HG02678 (cell line): ENCODE measurements at regions not wholly inside any gene's neighbourhood (a gene's known extent, or its start where the extent isn't known, plus 50 kb on each side); places are given as distances from the start of the nearest gene placed in this dataset.

Source experiments
- ATAC-seq: cut with Tn5 transposase; IDR thresholded peaks from one replicate; pipeline ENCODE4 v1.9.1; 2021; ENCODE audit warnings: mild to moderate bottlenecking, moderate library complexity; ENCODE audit not compliant: unreplicated experiment

DNA sequence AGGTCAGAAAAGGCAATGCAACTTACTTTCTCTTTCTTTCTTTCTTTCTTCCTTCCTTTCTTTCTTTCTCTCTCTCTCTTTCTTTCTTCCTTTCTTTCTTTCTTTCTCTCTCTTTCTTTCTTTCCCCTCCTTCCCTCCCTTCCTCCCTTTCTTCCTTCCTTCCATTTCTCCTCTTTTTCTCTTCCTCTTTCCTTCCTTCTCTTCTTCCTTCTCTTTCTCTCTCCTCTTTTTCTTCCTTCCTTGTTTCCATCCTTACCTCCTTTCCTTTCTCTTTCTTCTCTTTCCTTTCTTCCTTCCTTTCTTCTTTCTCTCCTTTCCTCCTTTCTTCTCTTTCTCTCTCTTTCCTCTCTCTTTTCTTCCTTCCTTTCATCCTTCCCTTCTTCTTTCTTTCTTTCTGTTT is 819.8 kb upstream of the SOX9 start:
- ATAC-seq, result no peak

DNA sequence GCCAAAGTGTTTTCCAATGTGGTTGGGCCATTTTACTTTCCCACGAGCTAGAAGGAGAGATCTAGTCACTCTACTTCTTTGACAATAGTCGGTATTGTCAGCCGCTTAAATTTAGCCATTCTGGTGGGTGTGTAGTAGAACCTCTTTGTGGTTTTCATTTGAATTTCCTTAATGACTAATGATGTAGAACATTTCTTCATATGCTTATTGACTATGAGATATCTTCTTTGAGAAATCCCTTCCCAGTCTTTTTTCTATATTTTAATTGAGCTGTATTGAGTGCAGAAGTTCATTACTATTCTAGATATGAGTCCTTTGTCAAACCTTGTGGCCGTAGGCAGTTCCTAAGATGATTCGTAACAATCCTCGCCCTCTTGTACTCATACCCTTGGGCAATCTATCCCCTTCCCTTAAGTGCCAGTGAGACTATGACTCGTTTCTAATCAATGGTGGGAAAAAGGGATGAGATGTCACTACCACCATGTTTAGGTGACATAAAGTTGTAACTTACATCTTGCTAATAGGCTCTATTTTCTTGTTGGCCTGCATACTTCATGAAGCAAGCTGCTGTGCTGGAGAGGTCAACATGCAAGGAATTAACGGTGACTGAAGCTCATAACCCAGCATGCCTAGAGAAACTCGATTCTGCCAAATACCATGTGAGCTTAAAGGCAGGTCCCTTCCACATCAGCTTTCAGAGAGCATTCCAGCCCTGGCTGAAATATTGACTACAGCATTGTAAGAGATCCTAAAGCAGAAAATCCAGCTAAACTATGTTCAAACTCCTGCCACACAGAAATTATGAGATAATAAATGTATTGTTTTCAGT is 817.9 kb upstream of the SOX9 start:
- ATAC-seq, result no peak

DNA sequence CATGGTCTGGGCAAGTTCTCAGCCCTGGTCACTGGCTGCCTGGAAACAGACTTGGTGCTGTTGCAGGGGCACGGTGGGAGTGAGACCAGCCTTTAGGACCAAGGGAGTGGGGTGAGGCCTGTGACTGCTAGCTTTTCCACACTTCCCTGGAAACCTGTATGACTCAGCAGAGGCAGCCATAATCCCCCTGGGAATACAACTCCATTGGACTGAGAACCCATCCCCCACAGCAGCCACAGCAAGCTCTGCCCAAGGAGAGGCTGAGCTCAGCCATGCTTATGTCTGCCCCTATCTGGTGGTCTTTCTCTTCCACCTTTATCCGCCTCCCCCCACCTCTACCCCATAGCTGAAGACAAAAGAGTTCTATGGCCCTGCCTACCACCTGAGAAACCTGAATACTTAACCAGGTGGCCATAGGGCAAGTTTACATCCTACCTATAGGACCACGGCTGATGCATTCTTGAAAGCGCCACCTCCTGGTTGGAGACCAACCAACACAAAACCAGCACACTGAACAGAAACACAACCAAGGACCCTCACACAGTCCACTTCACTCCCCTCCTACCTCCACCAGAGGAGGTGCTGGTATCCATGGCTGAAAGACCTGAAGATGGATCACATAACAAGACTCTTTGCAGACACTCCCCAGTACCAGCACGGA is 816.2 kb upstream of the SOX9 start:
- no peak for ATAC-seq

DNA sequence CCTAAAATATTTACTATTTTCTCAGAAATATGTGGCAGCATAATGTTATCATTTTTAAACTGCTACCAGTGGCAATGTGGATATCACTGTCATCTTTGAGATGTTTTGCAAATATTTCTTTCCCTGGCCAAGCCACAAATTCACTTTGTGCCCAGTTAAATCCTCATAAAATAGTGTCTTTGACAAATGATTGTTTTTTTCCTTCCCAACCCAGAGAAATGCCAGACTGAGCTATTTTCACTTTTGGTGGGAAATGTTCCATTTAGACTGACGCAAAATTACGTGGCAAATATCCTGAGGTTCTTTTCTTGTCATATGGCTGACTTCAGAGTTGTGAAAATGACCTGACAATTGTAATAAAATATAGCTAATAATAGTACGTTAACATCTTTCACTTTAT is 807.0 kb upstream of the SOX9 start:
- no peak for ATAC-seq

DNA sequence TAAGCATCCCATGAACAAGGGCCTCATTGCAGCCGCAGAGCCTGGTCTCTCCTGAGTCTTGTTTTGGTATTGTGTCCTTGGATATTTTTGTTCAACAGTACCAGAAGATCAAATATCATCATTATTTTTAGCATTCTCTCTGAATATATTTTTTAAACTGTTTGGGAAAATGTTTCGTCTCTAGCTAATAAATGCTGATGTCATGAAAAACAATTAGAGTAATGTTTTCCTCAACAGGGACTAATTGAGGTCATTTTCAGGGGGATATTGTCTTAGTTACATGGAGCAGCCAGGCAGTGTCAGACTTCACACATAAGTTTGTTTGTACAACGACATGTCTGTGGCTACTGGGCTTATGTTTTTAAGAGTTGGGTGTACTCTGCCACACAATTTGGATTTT is 805.3 kb upstream of the SOX9 start:
- ATAC-seq, result no peak

DNA sequence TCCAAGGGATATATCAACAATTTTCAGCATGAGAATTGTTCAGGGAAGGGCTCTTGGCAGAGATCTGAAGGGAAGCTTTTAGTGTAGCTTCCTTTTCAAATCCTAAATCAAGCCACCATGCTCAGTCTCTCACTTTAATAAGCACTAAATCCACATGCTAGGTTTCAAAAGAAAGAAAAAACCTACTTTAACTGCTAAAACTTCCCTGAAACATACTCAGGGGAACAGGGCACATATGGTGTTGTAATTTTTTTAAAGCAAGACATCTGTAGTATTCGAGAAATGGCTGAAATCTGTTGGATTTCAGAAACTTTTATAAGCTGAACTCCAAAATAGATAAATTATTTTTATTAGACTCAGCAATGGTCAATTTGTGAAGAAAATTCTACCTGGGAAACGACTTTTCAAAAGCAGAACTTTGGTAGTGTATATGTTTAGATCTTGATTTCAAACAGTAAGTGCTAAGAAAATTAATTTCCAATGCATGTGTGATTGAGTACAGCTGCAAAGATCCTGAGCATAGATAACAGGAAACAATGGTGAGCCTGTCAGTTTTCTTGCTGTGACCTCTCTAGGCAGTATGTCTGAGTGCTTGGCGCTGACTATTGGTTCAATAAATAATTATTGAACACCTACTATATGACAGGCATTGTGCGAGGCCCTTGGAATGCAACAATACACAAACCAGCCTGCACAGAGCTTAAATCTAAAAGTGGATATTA is 804.5 kb upstream of the SOX9 start:
- no peak for ATAC-seq

DNA sequence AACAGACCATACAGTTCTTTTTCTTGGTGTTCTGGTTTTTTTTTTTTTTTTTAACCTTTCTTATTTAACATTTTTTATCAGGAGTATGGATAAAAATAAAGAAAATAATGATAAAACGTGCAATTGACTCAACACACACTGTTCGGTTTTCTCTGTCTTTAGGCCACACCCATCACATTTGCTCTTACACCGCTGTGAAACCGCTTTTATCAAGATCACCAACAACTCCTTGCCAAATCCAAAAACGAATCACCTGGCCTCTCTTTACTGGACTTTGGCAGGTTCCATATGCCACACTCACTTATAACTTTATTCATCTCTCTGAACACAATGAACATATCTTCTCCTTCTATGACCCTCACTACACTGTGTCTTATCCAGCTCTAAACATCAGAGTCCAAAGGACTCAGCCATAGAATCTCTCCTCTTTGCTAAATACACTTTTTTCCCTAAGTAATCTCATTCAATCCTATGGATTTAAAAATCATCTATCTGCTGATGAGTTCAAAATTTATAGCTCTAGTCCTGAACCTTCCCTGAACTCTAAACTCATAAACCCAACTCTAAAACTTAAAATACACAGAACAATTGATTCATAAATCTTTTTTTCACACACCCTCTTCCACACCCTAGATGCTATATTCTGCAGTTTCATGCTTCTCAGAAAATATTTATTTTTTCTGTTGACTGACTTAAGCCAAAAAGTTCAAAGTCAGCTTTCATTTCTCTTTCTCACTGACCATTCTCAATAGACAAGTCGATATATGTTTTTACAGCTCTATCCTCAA is 800.6 kb upstream of the SOX9 start:
- ATAC-seq, result no peak

DNA sequence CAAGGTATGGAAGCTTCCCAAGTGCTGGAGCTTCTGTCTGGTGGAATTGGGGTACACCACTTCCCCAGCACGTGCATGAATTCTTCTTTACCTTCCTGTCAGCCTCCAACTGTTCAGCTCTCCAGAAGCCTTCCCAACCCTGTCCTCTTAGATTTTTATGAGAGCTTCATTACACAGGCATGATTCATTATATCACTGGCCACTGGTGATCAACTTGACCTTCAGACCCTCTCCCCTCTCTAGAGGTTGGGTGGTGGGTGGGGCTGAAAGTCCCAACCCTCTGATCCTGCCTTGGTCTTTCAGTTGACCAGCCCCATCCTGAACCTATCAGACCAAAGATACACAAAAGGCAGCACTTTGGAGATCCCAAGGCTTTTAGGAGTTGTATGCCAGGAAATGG is 795.7 kb upstream of the SOX9 start:
- no peak for ATAC-seq

DNA sequence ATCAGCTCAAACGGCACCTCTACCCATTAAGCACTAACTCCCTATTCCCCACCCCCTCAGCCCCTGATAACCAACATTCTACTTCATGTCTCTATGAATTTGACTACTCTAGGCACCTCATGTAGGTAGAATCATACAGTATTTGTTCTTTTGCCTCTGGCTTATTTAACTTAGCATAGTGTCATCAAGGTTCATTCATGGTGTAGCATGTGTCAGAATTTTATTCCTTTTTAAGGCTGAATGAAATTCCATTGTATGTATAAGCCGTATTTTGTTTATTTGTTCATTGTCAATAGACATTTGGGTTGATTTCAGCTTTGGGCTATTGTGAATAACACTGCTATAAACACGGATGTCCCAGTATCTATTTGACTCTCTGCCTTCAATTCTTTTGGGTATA is 794.9 kb upstream of the SOX9 start:
- no peak for ATAC-seq

DNA sequence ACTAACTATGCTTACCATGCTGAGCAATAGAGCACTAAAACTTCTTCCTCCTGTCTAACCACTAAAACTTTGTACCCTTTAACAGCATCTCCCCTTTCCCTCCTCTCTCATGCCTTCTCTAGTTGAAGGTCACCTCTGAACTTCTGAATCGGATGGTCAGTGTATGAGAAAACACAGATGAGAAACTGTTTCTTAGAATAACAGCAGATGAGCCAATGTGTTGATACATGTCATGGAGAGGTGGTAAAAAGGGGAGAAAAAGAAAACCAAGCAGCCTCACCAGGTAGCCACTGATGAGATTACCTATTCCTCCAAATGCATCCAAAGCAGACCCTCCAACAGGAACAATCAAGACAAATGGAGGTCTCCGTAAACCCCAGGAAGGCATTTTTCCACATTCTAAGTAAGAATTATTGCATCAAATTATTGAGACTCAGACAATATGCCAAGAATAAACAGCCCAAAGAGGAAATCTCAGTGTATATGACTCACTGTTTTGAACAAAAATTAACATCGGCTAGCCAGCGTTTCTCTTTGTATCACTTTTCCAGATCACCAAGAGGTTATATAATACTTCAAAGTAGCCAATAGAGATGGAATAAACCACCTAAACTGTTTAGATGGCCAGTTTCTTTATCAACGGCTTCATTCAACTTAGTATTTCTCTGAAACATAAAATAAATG is 793.3 kb upstream of the SOX9 start:
- no peak for ATAC-seq

DNA sequence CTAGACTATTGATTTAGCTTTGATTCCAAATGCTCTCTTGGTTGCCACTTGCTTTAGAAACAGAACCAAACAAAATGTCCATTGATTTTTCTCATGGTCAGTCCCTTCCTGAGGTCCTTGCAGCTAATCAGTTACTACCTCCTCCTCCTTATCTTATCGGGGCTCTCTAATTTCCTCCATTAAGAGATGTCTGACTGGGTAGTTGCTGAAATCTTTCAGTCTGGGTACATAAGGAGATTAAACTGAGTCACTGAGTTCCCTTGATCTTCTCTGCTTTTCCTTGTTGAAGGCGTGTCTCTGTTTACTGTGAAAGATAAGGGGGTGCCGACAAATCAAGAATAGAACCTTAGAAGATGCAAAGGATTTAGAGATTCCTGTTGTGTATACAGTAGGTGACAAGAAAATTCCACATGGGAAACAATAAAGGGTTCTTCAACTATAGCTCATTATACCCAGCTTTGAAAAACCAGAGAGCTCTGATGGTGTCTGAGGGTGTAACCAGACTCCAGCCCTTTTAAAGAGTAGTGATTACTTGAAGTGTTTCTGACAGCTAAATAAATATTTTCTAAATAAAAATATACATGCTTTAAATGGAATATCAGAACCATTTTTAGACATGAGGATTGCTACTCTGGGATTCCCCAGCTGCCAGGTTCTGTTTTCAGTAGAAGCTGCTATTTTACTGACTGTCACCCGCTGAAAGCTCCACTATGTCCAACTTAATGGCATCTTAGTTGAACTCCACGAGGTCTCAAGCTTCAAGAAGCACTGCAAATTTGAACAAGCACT is 791.3 kb upstream of the SOX9 start:
- no peak for ATAC-seq

DNA sequence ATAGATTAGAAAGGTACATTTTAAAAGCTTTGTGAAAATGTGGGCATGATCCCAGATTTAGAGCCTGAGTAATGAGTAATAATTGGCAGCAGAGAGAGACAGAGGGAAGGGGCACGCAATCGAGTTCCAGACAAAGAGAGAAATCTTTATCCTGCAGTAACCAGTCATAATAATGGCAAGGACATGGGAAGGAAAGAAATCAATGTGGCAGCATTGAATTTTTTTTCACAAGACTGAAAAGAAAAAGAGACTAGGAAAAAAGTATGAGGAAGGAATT is 790.8 kb upstream of the SOX9 start:
- no peak for ATAC-seq

DNA sequence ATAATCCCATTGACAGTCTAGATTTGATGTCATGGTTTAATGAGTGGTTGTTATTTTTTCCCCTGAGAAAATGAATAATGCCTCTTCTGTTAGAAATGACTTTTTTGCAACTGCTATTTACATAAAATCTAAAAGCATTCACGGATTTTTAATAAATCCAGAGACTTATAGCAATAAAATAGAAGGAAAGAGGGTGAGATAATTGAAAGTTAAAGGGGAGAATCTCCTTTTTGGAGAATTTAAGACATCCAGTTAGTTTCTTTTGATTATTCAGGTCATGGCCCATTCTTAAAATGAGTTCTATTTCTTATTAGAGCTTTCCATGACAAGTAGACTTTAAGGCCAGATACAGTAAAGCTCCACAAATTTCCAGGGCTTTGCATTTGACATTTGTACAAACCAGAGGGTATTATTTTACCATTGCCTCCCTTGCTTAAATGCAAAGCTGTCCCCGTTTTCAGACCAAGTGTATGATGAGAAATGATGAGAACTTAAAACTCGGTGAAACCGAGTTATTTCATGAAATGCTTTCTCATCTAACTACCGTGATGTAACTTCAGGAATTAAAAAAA is 789.0 kb upstream of the SOX9 start:
- ATAC-seq, result no peak

DNA sequence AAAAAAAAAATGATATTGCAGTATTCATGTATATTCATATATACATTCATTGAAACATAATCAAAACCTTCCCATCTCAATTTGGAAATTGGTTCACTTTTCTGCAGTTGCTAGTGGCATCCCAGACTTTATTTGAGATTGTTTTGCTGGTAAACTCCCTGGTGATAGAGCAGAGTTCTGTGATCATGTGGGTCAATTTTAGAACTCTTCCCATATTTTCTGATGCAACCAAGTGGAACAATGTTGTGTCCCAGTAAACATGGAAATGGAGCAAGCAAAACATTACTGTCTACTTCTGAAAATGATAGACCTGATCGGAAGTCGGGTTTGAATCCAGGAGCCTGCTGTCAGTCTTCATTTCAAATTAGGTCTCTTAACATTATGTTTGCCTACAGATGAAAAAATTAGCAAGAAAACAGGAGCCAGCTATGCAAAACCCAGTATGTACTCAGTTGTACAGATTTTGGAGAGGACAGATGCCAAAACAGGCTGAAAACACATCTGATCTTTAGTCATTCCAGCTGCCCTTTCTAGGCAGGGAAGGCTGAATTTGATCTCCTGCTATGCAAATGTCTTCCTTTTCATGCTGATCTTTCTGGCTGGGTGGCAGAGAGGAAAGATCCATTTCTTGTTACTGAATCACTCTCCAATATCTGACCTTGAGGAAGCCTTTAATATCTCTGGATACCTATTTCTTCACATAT is 786.6 kb upstream of the SOX9 start:
- ATAC-seq, result no peak

DNA sequence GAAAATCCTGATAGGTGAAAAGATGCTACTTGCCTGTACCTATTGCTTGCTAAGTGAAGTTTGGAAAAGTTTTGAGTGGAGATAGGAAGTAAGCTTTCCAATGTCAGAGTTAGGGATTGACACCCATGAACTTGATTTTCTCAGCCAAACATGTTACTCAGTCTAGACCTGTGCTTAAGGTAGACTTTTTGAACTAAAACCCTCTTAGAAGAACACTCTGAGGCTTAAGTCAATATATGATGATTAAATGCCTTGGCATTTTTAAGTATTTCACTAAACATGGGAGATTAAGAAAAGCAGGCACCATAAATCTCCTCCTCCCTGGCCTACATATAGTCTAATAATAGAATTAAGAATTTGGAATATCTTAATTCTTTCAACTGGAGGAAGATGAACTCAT is 785.6 kb upstream of the SOX9 start:
- no peak for ATAC-seq

DNA sequence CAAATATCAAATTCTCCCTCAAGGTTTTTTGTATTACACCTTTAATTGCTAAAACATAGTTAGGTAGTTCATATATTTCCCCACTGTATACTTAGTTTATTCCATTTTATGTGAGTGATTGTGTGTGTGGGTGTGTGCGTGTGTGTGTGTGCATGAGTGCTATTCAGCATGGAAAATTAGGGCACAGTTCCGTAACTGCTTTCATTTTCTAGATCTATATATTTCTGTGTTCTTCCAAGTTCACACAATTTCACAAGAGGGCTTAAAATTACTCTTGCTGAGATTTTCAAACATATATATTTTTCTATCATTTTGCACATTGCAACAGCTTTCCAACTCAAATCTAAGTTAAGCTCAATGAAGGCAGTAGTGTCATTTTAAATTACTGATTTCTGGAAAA is 782.9 kb upstream of the SOX9 start:
- ATAC-seq, result no peak

DNA sequence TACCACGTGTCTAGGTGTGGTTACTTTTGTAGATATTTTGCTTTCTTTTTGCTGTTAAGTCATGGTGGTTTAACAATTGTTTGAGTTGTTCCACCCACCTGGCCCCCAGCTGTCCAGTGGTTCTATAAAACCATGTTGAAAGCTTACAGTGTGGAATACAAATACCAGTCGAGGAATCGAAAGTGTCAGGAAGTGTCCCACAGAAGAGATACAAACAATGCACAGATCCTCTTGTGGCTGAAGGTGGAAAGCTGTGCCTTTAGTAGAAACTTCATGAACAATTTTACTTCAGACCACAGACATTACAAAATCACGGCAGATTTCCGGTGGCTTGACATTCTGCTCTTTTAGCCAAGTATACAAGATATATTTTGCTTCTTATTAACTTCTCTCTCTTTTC is 782.4 kb upstream of the SOX9 start:
- ATAC-seq, result no peak

DNA sequence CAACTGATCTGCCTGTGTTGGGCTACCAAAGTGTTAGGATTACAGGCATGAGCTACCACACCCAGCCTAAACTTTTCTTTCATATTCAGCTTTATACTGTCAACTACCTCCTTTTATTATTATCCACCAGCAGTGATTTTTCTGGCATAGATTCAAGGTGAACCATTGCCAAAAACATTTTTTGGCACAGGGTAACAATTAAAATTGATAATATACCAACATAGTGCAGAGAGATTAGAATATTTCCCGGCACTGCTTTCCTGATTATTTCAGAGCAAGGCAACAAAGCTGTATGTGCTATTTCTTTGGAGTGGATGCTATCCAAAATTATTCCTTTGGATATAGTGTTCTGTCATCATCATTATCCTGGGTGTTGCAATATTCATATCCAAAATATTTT is 781.6 kb upstream of the SOX9 start:
- no peak for ATAC-seq

DNA sequence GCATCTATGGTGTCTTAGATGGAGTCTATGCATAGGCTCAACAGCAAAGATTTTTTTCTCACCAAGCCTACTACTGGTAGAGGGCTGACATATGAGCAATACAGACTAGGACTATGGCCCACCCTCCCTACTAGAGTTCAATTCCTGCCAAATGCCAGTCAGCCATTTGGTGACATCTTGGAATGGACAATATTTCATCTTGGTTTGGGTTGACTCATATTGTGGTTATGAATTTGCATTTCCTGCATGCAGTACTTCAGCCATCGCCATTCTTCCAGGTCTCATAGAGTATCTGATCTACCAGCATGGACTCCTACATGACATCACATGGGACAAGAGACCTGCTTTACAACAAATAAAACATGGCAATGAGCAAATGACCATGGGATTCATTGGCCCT is 778.1 kb upstream of the SOX9 start:
- ATAC-seq, result no peak
